ENCODE measurements at regions not wholly inside any gene's neighbourhood (a gene's known extent, or its start where the extent isn't known, plus 50 kb on each side); places are given as distances from the start of the nearest gene placed in this dataset.
"Not testable (repeated sequence)": the region's sequence is repeated elsewhere in the genome, so short reads cannot be mapped to it uniquely, and the experiment has no call there.

DNA sequence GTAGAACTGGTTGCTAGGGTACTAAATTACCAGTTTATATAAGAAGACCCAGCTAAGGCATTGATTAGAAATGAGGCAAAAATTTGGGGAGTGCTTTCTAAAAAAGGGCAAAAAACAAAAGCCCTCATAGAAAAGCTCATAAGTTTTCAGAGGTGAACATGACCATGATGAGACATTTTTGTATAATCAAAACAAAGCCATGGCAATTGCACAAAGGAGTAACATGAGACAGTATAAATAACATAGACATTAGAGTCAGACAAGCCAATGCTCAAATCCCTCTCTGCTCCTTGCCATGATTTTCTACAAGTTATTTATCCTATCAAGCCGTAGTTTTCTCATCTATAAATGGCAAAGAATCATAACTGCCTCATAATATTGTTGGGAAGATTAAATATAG, 112.2 kb upstream of the ADTRP start:
- DNase-seq, result no peak

DNA sequence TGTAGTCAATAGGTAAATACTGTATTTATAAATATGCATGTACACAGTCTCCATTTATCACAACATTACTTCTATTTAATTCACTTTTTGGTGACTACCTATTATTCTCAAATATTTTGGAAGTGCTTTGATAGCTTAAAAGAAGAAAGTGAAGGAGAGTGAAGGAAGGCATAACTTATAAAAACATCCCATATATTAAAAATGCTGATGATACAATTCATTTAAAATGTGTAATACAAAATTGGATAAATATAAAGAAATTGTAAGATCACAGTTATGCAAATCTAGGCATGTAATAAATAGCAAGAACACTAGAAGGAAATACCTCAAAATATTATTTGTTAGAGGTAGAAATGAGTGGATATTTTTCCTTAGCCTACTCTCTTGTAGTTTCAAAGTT, 111.6 kb upstream of the ADTRP start:
- DNase-seq, result no peak

DNA sequence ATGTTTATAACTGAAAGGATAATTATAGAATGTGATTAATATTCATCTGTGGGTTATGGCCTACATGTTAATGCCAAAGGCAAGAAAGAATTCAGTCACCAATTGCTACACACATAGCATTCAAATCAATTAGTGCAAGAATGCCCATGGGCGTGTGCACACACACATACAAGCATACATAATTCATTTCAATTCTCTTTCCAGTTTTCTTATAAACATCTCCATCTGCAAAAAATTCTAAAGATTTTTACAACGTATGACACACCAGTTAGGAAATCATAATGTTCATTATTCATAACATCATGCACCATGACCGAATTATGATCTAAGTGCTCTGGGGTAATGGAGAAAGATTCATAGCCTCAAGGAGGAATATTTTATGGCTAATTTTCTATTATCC, 111.0 kb upstream of the ADTRP start:
- DNase-seq, result no peak

DNA sequence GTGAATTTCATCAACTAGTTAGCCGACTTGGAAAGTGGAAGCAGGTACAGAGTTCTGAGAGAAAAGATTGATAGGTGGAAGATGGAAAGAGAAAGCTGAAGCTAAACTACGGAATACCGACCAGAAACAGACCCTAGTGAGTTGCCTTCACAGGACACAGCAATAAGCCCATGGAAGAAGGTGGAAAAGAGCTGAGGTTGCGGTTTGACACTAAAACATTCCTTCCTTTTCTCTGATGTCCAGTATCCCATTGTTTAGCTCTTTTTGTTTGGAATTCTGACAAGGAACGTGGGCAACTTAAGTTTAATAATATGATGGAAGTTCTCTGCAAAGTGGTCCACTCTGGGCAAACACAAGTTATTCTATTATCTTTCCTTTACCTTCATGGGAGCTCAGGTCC, 110.1 kb upstream of the ADTRP start:
- no peak for DNase-seq

DNA sequence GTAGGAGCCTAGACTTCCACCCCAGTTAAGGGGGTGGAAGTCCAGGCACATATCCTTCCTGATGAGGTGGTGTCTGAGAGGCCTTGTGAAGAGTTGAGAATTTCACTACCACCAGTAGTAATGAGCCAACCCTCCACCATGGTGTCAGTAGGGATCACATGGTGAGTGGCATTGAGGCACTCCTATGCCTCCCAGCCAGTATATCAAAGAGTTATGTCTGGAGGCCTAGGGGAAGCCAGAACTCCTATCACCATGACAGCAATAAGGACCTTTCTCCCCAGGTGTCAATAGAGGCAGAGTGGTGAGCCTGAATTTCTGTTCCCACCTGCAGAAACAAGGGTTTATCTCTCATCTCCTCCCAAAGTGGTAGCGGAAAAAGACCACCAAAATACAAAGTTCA, 106.6 kb upstream of the ADTRP start:
- no peak for DNase-seq

DNA sequence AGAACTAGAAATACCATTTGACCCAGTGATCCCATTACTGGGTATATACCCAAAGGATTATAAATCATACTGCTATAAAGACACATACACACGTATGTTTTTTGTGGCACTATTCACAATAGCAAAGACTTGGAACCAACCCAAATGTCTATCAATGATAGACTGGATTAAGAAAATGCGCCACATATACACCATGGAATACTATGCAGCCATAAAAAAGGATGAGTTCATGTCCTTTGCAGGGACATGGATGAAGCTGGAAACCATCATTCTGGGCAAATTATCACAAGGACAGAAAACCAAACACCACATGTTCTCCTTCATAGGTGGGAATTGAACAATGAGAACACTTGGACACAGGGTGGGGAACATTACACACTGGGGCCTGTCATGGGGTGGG, 104.9 kb upstream of the ADTRP start:
- not testable (repeated sequence) for DNase-seq

DNA sequence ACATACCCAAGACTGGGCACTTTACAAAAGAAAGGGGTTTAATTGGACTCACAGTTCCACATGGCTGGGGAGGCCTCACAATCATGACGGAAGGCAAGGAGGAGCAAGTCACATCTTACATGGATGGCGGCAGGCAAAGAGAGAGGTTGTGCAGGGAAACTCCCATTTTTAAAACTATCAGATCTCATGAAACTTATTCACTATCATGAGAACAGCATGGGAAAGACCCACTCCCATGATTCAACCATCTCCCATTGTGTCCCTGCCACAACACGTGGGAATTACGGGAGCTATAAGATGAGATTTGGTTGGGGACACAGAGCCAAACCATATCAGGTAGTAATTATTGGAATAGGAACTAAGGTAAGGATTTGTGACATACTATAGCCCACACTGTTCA, 101.6 kb upstream of the ADTRP start:
- not testable (repeated sequence) for DNase-seq

DNA sequence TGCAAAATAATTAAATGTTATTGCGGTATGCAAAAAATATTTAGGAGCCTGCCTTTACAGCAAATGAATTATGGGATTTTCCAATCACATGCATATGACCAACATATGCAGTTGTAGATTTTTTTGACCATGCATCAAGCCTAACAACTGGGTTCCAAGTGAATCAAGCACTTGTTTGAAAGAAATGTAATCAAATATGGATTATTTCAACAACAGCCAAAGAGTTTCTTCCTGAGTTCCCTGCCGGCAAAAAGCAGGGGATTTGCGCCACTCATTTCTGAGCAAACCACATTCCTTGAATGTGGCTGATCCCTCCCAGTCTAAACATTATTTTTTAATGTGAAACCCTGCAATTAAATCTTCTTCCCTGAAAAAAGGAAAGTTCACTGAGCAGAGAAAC, 100.1 kb upstream of the ADTRP start:
- DNase-seq, result no peak

DNA sequence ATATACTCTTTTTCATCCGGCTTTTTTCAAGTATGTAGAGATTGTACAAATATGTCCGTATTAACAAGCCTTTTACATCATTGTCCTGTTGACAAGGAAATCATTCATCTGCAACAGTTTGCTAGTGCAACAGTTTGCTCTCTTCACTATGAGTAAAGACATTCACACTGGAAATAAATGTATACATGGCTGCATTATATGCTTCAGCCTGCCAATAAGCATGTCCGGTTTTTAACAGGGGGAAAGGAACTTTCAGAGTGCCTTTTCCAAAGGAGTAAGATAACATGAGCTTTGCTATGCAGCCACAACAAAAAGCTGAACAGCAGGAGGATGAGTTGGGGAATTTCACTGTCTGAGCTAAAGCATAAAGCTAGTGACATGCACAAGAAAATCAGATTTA, 99.4 kb upstream of the ADTRP start:
- no peak for DNase-seq

DNA sequence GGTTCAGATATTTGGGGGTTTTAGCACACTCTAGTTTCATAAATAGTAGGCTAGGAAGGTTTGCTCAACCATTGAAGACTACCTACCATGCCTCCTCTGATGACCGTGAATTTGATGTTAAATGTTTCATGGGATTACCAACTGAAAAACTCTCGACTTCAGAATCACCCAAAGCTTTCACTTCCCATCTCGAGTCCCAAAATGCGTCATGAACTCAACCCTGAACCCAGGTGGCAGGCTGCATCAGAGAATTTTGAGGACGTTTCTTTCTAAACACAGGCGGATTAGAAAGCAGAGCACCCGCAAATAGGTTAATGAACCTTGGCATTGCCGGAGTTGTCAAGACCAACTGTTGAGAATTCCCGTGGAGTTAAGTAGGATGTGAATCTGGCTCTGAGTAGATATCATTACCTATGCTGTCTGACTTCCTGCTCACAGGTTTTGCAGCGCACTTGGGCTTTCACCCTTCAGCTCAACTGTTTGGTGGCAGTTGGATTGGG, 98.4 kb upstream of the ADTRP start:
- no peak for DNase-seq

DNA sequence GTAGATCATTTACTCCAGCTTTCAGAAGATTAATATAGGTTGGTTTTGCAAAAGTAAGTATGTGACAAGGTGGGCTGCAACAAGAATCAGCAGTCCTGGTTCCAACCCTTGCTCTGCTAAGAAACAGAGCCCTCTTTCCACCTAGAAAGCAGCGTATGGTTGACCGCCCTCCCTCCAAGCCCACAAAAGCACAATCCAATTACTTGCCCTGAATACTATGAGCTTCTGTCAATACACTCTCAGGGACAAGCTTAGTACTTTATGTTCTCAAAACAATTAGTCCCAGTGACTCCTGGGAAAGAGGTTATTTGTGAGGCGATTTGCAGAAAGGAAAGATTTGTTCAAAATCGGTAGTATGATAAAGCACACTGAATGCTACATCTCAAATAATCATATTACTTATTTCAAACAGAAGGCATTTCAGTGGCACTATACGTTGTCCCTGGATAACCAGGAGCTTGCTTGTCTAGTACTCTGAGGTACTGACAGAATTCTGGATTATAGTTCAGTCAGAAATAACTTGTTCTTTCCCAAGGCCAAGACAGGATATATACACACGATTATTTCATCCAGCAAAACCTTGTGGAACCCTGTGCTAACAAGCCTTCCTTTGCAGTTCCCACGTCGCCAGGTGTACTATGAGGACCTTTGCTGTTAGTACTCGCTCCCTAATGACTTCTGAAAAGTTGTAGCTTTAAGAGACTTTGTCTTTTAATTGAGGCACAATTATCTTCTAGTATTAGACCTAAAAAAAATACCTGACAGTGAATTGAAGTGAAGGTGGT, 96.9 kb upstream of the ADTRP start:
- no peak for DNase-seq

DNA sequence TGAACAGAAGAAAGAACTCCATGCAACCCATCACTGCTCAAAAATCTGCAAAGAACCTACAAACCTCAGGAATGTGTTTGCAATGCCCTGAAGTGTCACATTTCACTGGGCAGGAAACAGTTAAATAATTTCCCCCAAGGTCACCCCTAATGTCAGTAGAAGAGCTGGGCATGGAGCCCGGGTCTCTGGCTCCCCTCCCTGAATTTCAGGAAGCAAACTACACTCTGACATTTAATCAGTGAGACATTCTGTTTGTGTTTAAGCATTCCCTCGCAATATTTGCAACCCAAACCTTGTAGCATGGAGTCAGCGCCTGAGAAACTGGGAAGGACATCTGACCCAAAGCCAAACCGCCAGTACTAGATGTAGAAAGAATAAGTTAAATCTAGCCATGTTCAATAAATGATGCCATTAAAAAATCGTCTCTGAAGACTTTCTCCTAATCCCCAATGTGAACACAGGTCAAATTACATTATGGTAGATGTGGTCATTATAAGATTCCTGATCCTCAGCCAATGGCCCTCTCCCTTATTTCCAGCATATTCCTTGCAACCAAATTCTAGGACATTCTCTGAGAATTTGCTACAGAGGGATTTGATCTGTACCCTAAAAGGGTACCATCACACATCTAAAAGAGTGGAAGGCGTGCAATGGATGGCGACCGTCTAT, 91.2 kb upstream of the ADTRP start:
- DNase-seq, result peak; percentile 14

DNA sequence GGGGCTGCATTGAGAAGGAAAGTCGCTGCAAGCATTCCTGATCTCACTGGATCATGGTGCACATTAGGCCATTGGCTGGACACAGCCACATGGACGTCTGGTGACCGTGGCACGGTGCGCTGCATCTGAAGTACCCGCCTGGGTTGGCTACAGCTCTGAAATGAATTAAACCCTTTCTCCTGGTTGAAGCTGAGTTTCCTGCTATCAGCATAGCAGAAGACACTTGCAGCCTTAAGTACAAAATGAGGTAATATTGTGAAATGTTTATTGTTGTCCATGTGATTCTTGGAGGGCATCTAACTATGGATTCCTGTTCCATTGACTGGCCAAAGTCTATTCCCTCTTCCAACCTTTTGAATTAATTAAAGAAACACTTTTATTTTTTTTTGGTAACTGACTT, 89.8 kb upstream of the ADTRP start:
- no peak for DNase-seq

DNA sequence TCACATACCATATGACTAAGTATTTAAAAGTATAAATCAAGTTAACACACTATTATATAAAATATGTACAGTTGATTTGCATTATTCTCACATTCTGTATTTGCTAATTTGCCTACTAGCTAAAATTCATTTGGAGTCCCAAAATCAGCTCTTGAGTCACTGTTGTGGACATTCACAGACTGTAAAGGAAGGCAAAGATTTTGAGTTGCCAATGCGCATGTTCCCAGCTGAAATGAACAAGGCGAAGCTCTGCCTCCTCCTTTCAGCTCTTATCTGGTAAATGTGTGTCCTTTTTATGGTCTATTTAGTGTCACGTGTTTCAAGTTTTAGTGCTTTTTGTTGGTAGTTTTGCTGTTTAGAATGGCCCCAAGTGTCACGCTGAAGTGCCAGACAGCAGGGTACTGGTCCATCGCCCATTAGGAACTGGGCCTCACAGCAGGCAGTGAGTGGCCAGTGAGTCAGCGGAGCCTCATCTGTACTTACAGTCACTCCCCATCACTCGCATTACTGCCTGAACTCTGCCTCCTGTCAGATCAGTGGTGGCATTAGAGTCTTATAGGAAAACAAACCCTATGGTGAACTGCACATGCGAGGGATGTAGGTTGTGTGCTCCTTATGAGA, 87.2 kb upstream of the ADTRP start:
- DNase-seq, result no peak

DNA sequence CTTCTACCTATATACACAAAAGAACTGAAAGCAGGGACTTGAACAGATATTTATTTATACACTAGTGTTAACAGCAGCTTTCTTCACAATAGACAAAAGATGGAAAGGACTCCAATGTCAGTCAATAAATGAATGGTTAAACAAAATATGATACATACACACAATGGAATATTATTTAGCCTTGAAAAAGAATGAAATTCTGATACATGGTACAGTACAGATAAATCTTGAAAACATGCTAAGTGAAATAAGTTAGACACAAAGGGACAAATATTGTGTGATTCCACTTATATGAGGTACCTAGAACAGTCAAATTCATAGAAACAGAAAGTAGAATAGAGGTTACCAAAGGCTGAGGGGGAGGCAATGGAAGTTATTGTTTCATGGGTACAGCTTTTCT, 79.8 kb upstream of the ADTRP start:
- no peak for DNase-seq

DNA sequence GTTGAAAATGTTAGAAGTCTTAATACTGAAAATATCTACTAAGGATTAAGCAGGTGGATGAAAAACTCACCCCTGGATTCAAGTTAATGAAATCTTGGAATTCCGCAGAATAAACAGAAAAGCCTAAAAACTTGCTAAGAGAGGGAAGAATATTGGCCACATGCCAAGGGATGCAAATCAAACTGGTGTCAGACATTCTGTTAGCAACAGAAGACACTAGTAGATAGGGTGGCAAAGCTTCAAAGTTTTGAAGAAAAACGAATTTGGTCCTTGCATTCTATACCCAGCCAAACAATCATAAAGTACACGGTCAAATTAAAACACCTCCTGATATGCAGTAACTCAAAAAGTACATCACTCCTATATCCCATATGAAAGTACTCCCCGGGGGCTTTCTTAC, 77.1 kb upstream of the ADTRP start:
- DNase-seq, result no peak

DNA sequence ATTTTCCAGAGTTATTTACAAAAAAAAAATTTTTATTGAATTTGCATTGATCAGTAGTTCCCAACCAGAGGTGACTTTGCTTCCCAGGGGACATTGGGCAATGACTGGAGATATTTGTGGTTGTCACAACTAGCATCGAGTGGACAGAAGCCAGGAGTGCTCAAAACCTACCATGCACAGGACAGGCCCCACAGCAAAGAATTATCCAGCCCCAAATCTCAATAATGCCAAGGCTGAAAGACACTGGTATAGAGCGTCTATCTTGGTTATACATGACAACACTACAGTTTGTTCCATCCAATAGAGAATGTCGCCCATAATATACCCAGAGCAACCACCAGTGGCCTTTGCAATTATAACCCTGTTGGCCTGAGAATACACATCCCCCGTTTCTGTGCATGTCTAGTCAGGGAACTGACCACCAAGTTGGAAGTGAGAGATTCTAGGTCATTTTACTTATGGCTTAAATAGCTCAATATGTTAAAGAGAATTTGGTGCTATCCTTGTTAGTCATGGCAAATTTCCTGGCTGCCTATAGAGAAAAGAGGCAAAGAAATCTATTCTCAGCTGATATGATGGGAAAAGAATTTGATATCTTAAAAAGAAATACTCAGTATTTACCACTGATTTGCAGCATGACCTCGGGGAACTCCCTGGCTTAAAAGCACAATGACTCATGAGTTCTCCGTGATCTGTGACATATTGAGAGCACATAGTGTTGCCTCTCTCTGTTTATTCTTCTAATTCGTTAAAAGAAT, 76.0 kb upstream of the ADTRP start:
- no peak for DNase-seq

DNA sequence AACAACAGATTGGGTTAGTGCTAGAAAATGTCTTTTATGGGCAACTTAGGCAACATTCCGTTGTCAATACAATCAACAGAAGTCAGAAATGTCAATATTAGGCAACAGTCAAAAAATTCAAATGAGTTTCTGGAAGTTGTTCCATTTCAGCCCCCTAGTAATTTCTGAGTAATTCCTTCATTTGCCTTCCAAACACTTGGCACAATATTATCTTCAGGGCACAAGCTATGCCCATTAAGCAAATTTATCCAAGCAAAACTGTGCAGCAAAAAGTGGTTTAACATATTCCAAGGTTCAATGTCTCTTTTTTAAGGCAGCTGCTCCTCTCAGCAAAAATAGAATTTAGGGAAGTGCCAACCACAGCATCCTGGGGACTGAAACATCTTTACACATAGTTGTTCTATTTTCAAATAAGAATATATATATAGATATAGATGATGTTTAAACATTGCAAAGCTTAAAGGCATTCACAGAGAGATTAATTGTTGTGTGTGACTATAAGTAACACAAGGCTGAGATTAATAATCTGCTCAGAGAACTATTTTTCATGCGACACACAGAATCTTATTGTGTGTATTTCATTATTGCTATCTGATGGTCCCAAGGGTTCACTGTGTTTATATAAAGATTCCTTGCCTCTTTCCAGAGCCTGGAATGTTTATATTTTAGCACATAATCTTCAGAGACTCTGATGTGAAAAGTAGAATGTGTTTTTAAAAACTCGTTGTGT, 75.2 kb upstream of the ADTRP start:
- no peak for DNase-seq

DNA sequence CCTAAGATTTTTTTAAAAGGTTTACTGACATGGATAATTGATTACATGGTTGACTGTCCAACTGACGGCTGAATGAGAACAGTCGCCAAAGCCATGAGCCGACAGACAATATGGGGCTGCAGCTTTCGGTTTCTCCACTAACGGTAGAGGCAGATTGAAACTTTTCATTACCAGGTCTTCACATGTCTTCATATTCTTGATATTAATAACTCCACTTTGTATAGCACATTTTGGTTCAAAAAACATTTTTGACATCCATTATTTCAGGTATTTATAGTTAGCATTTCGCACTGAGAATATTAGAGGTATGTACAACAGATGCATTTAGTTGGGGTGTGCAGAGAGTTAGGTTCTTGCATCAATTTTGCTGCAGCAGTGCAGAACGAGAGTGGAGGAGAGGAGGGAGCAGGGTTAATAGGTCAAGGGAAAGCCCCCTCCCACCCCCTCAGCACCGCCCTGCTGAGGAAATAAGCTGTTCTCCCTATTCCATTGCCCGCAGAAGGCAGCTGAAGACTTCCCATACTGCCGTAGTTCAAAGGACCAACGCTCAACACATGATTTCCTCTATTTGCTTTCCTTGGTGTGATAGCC, 73.6 kb upstream of the ADTRP start:
- DNase-seq, result no peak

DNA sequence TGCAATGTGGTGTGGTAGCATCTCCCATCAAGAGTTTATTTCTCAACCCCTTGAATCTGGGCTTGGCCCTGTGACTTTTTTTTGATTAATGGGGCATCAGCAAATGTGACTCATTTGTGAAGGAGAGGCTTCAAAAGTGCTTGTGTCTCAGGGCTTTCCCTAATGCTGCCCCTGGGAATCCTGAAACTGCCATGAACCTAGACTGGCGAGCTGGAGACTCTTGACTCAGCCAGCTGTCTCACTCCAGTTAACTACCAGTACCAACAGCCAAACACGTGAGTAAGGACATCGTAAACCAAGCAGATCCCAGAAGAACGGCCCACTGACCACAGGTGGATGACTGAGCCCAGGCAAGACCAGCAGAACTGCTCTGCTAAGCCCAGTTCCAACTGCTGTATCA, 72.8 kb upstream of the ADTRP start:
- DNase-seq, result no peak
